NCI-H2081 treated with DMSO at 0.1 percent for 48 hours (cell line): ENCODE measurements at regions not wholly inside any gene's neighbourhood (a gene's known extent, or its start where the extent isn't known, plus 50 kb on each side); places are given as distances from the start of the nearest gene placed in this dataset.

ENCODE experiments used
- DNase-seq: peaks from one replicate; lab custom pipeline; 2025; lab: John Stamatoyannopoulos, UW

- DNase-seq = no peak
These were observed 107.6 kb upstream of the PACRGL start for GRCh38 chr4:20592663-20593062.

- no peak for DNase-seq
These were observed 101.6 kb upstream of the PACRGL start for GRCh38 chr4:20598626-20599025.

- no peak for DNase-seq
These were observed 96.5 kb upstream of the PACRGL start for GRCh38 chr4:20603671-20604313.

- no peak for DNase-seq
These were observed 87.9 kb upstream of the PACRGL start for GRCh38 chr4:20612313-20612712.

- no peak for DNase-seq
These were observed 85.4 kb upstream of the PACRGL start for GRCh38 chr4:20614816-20615215.

- no peak for DNase-seq
These were observed 84.6 kb upstream of the PACRGL start for GRCh38 chr4:20615486-20616260.

GRCh38 chr4:20616313-20616712 lies 83.9 kb upstream of the PACRGL start:
- no peak for DNase-seq

GRCh38 chr4:20616848-20617247 lies 83.4 kb upstream of the PACRGL start:
- no peak for DNase-seq

- no peak for DNase-seq
These were observed 82.4 kb upstream of the PACRGL start for GRCh38 chr4:20617678-20618396.

GRCh38 chr4:20618731-20619130 lies 81.5 kb upstream of the PACRGL start:
- DNase-seq = no peak

GRCh38 chr4:20621476-20621875 lies 78.8 kb upstream of the PACRGL start:
- no peak for DNase-seq

- no peak for DNase-seq
These were observed 77.6 kb upstream of the PACRGL start for GRCh38 chr4:20622701-20623100.

- no peak for DNase-seq
These were observed 76.3 kb upstream of the PACRGL start for GRCh38 chr4:20623939-20624338.

- DNase-seq = no peak
These were observed 75.4 kb upstream of the PACRGL start for GRCh38 chr4:20624793-20625374.

- DNase-seq = no peak
These were observed 74.8 kb upstream of the PACRGL start for GRCh38 chr4:20625426-20625825.

- DNase-seq = no peak
These were observed 73.8 kb upstream of the PACRGL start for GRCh38 chr4:20626326-20627005.

- no peak for DNase-seq
These were observed 72.4 kb upstream of the PACRGL start for GRCh38 chr4:20627866-20628265.

- no peak for DNase-seq
These were observed 70.8 kb upstream of the PACRGL start for GRCh38 chr4:20629186-20630106.

- DNase-seq = no peak
These were observed 61.4 kb upstream of the PACRGL start for GRCh38 chr4:20638825-20639224.

GRCh38 chr4:20639346-20639745 lies 60.9 kb upstream of the PACRGL start:
- DNase-seq = peak; percentile 96

GRCh38 chr4:20640989-20641388 lies 59.3 kb upstream of the PACRGL start:
- DNase-seq = no peak
